ENCODE measurements at regions not wholly inside any gene's neighbourhood (a gene's known extent, or its start where the extent isn't known, plus 50 kb on each side); places are given as distances from the start of the nearest gene placed in this dataset.

GRCh38 chr15:39260391-39260790 lies 320.5 kb upstream of the THBS1 start:
- TF ChIP-seq CTCF (IDR thresholded peaks at IDR 0.05 in 8 of 11, conservative IDR thresholded peaks at IDR 0.05 in 3 of 11) (no peak), POLR2A (IDR thresholded peaks at IDR 0.05) (no peak), POLR2AphosphoS5 (IDR thresholded peaks at IDR 0.05) (no peak)

Data from spleen (tissue), 7 donors.